HEK293T (cell line): ENCODE measurements at regions not wholly inside any gene's neighbourhood (a gene's known extent, or its start where the extent isn't known, plus 50 kb on each side); places are given as distances from the start of the nearest gene placed in this dataset.

ENCODE experiments used
- CTCF ChIA-PET: fragments of 350-600 bp; formaldehyde crosslinking; extraction: SDS; loops from one replicate; lab custom pipeline; 2021; ENCODE audit warnings: antibody characterized with exemption, inconsistent platforms; lab: Yijun Ruan, JAX
- POLR2A ChIA-PET: fragments of 350-600 bp; formaldehyde crosslinking; extraction: SDS; loops from one replicate; lab custom pipeline; 2020; ENCODE audit warnings: antibody characterized with exemption, inconsistent platforms; lab: Yijun Ruan, JAX
- DNase-seq: peaks from one replicate; pipeline ENCODE4 v3.0.0; 2012; ENCODE audit warnings: mixed read lengths; ENCODE audit errors: extremely low spot score
- ARNT ChIP-seq: fragments of 450-650 bp; IDR thresholded peaks from 2 replicates; pipeline ENCODE4 v1.6.1; 2017; ENCODE audit warnings: mild to moderate bottlenecking
- BHLHE40 ChIP-seq: fragments of 450-650 bp; IDR thresholded peaks from 2 replicates; pipeline ENCODE4 v1.6.1; 2016; ENCODE audit warnings: mild to moderate bottlenecking, moderate library complexity, borderline replicate concordance
- CTBP1 ChIP-seq: fragments of 450-650 bp; IDR thresholded peaks from 2 replicates; pipeline ENCODE4 v1.6.1; 2016; ENCODE audit warnings: borderline replicate concordance
- ELF4 ChIP-seq: fragments of 450-650 bp; IDR thresholded peaks from 2 replicates; pipeline ENCODE4 v1.6.1; 2017; ENCODE audit warnings: antibody characterized with exemption
- FOXA1 ChIP-seq: fragments of 450-650 bp; IDR thresholded peaks from 2 replicates; pipeline ENCODE4 v1.6.1; 2016; ENCODE audit warnings: mild to moderate bottlenecking
- FOXK2 ChIP-seq: fragments of 450-650 bp; IDR thresholded peaks from 2 replicates; pipeline ENCODE4 v1.6.1; 2016; ENCODE audit warnings: mild to moderate bottlenecking
- FOXM1 ChIP-seq: fragments of 450-650 bp; IDR thresholded peaks from 2 replicates; pipeline ENCODE4 v1.6.1; 2017; ENCODE audit warnings: mild to moderate bottlenecking, borderline replicate concordance
- HDGF ChIP-seq: fragments of 450-650 bp; IDR thresholded peaks from 2 replicates; pipeline ENCODE4 v1.6.1; 2017; ENCODE audit warnings: antibody characterized with exemption, borderline replicate concordance
- L3MBTL2 ChIP-seq: fragments of 450-650 bp; conservative IDR thresholded peaks from 2 replicates; pipeline ENCODE4 v1.6.1; 2016; ENCODE audit warnings: mild to moderate bottlenecking
- LEF1 ChIP-seq: fragments of 450-650 bp; IDR thresholded peaks from 2 replicates; pipeline ENCODE4 v1.6.1; 2017; ENCODE audit warnings: mild to moderate bottlenecking, borderline replicate concordance
- NFRKB ChIP-seq: fragments of 450-650 bp; IDR thresholded peaks from 2 replicates; pipeline ENCODE4 v1.6.1; 2016; ENCODE audit warnings: mild to moderate bottlenecking, moderate library complexity
- SP1 ChIP-seq: fragments of 450-650 bp; IDR thresholded peaks from 2 replicates; pipeline ENCODE4 v1.6.1; 2017
- SUZ12 ChIP-seq: fragments of 450-650 bp; IDR thresholded peaks from 2 replicates; pipeline ENCODE4 v1.6.1; 2016; ENCODE audit warnings: mild to moderate bottlenecking
- TARDBP ChIP-seq: fragments of 450-650 bp; IDR thresholded peaks from 2 replicates; pipeline ENCODE4 v1.6.1; 2016
- ZNF384 ChIP-seq: fragments of 450-650 bp; IDR thresholded peaks from 2 replicates; pipeline ENCODE4 v1.6.1; 2016
- TF ChIP-seq, protein P1 (sequence below): fragments of 450-650 bp; IDR thresholded peaks from 2 replicates; pipeline ENCODE4 v1.6.1; 2016

DNA sequence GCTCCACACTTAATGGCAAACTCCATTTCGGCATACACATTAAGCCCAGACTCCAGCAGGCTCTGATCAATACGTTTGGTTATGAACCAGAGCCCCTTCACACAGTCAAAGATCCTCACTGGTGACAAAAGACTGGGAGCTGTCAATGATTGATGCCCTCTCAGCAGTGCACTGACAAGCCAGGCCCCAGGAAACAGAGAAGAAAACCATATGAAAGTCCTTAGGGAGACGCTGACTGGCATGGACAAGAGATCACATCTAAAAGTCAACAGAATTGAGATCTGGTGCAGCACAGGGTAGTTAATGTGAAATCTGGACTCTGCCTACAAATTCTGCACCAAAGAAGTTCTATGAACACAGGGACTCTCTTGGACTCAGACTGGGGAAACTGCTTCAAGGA lies 600.9 kb upstream of the NRP1 start:
- ChIA-PET POLR2A (interaction anchor here (0.6 kb wide), 1 partner anchor 140 kb away, joined by 3 read pairs; no protein-coding TSS in a partner anchor), CTCF (no interaction called here)
- no peak for DNase-seq
- TF ChIP-seq FOXA1 (no peak), ZNF384 (no peak), SUZ12 (no peak), ARNT (no peak), LEF1 (no peak), NFRKB (no peak)
- TF ChIP-seq, protein P1, sequence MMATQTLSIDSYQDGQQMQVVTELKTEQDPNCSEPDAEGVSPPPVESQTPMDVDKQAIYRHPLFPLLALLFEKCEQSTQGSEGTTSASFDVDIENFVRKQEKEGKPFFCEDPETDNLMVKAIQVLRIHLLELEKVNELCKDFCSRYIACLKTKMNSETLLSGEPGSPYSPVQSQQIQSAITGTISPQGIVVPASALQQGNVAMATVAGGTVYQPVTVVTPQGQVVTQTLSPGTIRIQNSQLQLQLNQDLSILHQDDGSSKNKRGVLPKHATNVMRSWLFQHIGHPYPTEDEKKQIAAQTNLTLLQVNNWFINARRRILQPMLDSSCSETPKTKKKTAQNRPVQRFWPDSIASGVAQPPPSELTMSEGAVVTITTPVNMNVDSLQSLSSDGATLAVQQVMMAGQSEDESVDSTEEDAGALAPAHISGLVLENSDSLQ, result peak; percentile 19; the same call in 1 of the 2 replicates

DNA sequence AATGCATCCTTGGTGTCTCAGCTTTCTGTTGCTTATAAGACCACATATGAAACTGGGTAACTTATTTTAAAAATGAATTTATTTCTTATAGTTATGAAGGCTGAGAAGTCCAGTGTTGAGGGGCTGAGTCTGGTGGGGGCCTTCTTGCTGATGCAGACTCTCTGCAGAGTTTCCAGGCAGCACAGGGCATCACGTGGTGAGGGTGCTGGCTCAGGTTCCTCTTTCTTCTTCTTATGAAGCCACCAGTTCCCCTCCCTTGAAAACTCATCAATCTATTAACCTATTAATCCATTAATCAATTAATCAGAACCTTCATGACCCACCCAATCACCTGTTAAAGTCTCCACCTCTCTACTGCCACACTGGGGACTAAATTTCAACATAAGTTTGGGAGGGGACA lies 595.6 kb upstream of the NRP1 start:
- ChIA-PET CTCF (no interaction called here), POLR2A (no interaction called here)
- TF ChIP-seq FOXK2 (no peak), FOXM1 (no peak), FOXA1 (no peak), ELF4 (no peak), LEF1 (no peak), ZNF384 (no peak), SUZ12 (no peak), HDGF (no peak), BHLHE40 (no peak), L3MBTL2 (no peak), CTBP1 (no peak), SP1 (no peak), ARNT (no peak), TARDBP (no peak), NFRKB (no peak)
- TF ChIP-seq, protein P1, result no peak
- no peak for DNase-seq

DNA sequence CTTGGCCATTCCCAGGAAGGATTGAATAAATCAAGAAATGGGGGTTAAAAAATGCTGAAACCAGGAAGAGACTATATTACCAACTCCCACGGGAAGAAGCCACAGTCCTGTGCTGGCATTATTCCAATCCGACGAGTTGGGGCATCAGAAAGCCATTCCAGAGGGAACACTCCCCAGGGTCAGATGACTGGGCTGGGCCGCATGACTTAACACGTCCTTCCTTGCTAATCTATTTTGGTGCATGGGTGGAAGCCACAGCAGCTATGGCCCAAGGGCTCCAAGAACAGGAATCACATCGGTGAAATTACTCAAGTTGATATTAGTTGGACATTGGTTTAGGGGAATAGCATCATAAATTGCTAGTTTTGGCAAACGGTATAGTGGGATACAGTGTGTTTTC lies 592.9 kb upstream of the NRP1 start:
- DNase-seq, result no peak
- TF ChIP-seq SUZ12, result no peak
- no peak for TF ChIP-seq FOXK2
- no peak for TF ChIP-seq TARDBP
- TF ChIP-seq ELF4, result no peak
- no peak for TF ChIP-seq NFRKB
- no peak for TF ChIP-seq BHLHE40
- TF ChIP-seq LEF1, result no peak
- no peak for TF ChIP-seq FOXA1
- TF ChIP-seq L3MBTL2, result no peak
- TF ChIP-seq FOXM1, result no peak
- no peak for TF ChIP-seq ARNT
- TF ChIP-seq, protein P1, result no peak
- no peak for TF ChIP-seq ZNF384
- TF ChIP-seq CTBP1, result no peak
- TF ChIP-seq HDGF, result no peak
- TF ChIP-seq SP1, result no peak
- POLR2A ChIA-PET, result no interaction called here
- CTCF ChIA-PET, result interaction anchor here (1.2 kb wide), 1 partner anchor 65 kb away, joined by 3 read pairs; no protein-coding TSS in a partner anchor

DNA sequence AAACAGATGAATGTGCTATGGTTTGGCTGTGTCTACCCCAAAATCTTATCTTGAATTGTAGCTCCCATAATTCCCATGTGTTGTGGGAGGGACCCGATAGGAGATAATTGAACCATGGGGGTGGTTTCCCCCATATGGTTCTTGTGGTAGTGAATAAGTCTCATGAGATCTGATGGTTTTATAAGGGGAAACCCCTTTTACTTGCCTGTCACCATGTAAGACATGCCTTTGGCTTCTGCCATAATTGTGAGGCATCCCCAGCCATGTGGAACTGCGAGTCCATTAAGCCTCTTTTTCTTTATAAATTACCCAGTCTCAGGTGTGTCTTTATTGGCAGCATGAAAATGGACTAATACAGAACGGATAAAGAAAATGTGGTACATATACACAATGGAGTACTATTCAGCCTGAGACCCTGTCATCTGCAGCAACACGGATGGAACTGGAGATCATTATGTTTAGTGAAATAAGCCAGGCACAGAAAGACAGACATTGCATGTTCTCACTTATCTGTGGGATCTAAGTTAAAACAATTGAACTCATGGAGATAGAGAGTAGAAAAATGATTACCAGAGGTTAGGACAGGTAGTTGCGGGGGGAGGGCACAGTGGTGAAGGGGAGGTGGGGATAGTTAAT lies 587.6 kb upstream of the NRP1 start:
- CTCF ChIA-PET, result no interaction called here
- DNase-seq, result no peak
- POLR2A ChIA-PET, result no interaction called here
- TF ChIP-seq BHLHE40 (no peak), CTBP1 (no peak), HDGF (no peak), FOXK2 (no peak), ZNF384 (no peak), LEF1 (no peak), SP1 (no peak)

DNA sequence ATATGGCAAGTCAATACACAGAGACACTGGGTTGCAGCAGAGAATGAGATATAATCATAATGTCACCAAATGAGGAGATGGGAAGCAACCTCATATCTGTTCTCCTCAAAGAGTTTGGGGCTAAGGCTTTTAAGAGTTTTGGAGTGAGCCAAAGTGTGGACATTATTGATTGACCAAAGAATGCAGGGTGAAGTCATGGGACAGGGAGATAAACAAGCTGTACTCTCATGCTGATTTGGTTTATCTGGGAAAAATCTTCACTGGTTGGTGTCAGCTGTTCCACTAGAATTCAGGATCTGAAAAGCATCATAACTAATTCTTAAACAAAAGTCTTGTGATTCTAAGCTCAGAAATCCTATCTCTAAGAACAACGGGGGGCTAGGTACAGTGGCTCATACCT lies 585.9 kb upstream of the NRP1 start:
- ChIA-PET POLR2A (no interaction called here), CTCF (no interaction called here)
- DNase-seq, result no peak
- no peak for TF ChIP-seq CTBP1
- no peak for TF ChIP-seq SUZ12
- TF ChIP-seq TARDBP, result no peak
- TF ChIP-seq ELF4, result no peak
- TF ChIP-seq BHLHE40, result no peak
- TF ChIP-seq NFRKB, result no peak
- TF ChIP-seq, protein P1, result no peak
- TF ChIP-seq SP1, result no peak
- no peak for TF ChIP-seq L3MBTL2
- no peak for TF ChIP-seq FOXK2
- TF ChIP-seq FOXM1, result no peak
- TF ChIP-seq ARNT, result no peak

DNA sequence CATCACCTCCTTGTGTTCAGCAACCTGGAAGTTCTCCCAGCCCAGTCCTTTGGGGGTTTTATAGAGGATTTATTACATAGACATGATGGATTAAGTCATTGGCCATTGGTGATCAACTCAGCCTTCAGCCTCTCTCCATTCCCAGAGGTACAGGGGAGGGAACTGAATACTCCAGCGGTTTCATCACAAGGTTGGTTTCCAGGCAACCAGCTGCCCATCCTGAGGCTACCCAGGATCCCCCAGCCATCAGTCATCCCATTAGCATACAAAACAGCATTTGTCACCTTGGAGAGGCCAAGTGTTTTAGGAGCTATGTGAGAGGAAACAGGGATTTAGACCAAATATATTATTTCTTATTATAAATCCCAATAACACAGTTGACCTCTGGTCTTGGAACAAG lies 584.8 kb upstream of the NRP1 start:
- no peak for DNase-seq
- TF ChIP-seq NFRKB, result no peak
- no peak for TF ChIP-seq SP1
- ChIA-PET POLR2A (no interaction called here), CTCF (no interaction called here)
